Breast epithelium (tissue), 3 donors: ENCODE measurements at regions not wholly inside any gene's neighbourhood (a gene's known extent, or its start where the extent isn't known, plus 50 kb on each side); places are given as distances from the start of the nearest gene placed in this dataset.

ENCODE experiments used
- CTCF ChIP-seq, 3 donors: fragments of 450-650 bp; IDR thresholded peaks; one replicate each; pipeline ENCODE4 v1.5.1; 2016 to 2017; ENCODE audit warnings: antibody characterized with exemption in 3 of 3, mild to moderate bottlenecking in 3 of 3, moderate library complexity in 3 of 3
- POLR2AphosphoS5 ChIP-seq, 3 donors: sonication (generic); formaldehyde crosslinking; IDR thresholded peaks; one replicate each; pipeline ENCODE4 v1.6.1; 2017; ENCODE audit warnings: antibody characterized with exemption in 3 of 3

GRCh38 chr4:81816031-81816761, 344.5 kb upstream of the RASGEF1B start:
- TF ChIP-seq CTCF (IDR thresholded peaks at IDR 0.05) (no peak), POLR2AphosphoS5 (IDR thresholded peaks at IDR 0.05) (no peak)
